ENCODE measurements at regions not wholly inside any gene's neighbourhood (a gene's known extent, or its start where the extent isn't known, plus 50 kb on each side); places are given as distances from the start of the nearest gene placed in this dataset.

- no peak for DNase-seq (ENCODE audit: low read depth, low spot score)
- H3K4me3 ChIP-seq (ENCODE audit: low read depth, low read length) = no peak overlapping the region
- no peak for TF ChIP-seq CTCF (IDR thresholded peaks at IDR 0.05; ENCODE audit: insufficient read depth, low read length, missing control alignments)
- ChIA-PET CTCF (no interaction called here), POLR2A (no interaction called here)
These were observed 232.5 kb upstream of the IGFBP3 start for GRCh38 chr7:46153583-46153950.

GRCh38 chr7:46152696-46153095 is 231.6 kb upstream of the IGFBP3 start:
- H3K4me3 ChIP-seq (ENCODE audit: low read depth, low read length) = no peak overlapping the region
- DNase-seq (ENCODE audit: low read depth, low spot score) = no peak
- POLR2A ChIA-PET = no interaction called here
- TF ChIP-seq CTCF (IDR thresholded peaks at IDR 0.05; ENCODE audit: insufficient read depth, low read length, missing control alignments) = no peak
- CTCF ChIA-PET = interaction anchor here (0.7 to 1.1 kb wide), 2 partner anchors 9 to 10 kb away, joined by 3 read pairs; no protein-coding TSS in a partner anchor

GRCh38 chr7:46150721-46151120 is 229.6 kb upstream of the IGFBP3 start:
- ChIA-PET CTCF (interaction anchor here (1.4 kb wide), 1 partner anchor 228 kb away, joined by 12 read pairs; the partner anchor contains the start of gene IGFBP3), POLR2A (no interaction called here)
- no peak for TF ChIP-seq CTCF (IDR thresholded peaks at IDR 0.05; ENCODE audit: insufficient read depth, low read length, missing control alignments)
- DNase-seq (ENCODE audit: low read depth, low spot score) = no peak
- no peak overlapping the region for H3K4me3 ChIP-seq (ENCODE audit: low read depth, low read length)

- no peak overlapping the region for H3K4me3 ChIP-seq (ENCODE audit: low read depth, low read length)
- no peak for TF ChIP-seq CTCF (IDR thresholded peaks at IDR 0.05; ENCODE audit: insufficient read depth, low read length, missing control alignments)
- DNase-seq (ENCODE audit: low read depth, low spot score) = no peak
- ChIA-PET POLR2A (no interaction called here), CTCF (interaction anchor here (1.4 kb wide), 1 partner anchor 228 kb away, joined by 12 read pairs; the partner anchor contains the start of gene IGFBP3)
These were observed 229.1 kb upstream of the IGFBP3 start for GRCh38 chr7:46150202-46150601.

- CTCF ChIA-PET = interaction anchor here (0.8 to 3.0 kb wide), 3 partner anchors 8 to 225 kb away, joined by 3 to 19 read pairs (median 4); partner anchors contain the start of gene IGFBP3
- POLR2A ChIA-PET = no interaction called here
- no peak for TF ChIP-seq CTCF (IDR thresholded peaks at IDR 0.05; ENCODE audit: insufficient read depth, low read length, missing control alignments)
These were observed 226.8 kb upstream of the IGFBP3 start for GRCh38 chr7:46147871-46148270.

GRCh38 chr7:46146454-46147255 is 225.6 kb upstream of the IGFBP3 start:
- ChIA-PET POLR2A (interaction anchor here (1.1 kb wide), 1 partner anchor 8 kb away, joined by 3 read pairs; no protein-coding TSS in a partner anchor), CTCF (interaction anchor here (1.2 to 3.0 kb wide), 2 partner anchors 44 to 224 kb away, joined by 3 to 19 read pairs; partner anchors contain the start of gene IGFBP3)

More at GRCh38 chr7:46147871-46148270, 226.8 kb upstream of the IGFBP3 start:
- H3K4me3 ChIP-seq (ENCODE audit: low read depth, low read length) = no peak overlapping the region
- DNase-seq (ENCODE audit: low read depth, low spot score) = no peak

More at GRCh38 chr7:46146454-46147255, 225.6 kb upstream of the IGFBP3 start:
- TF ChIP-seq CTCF (IDR thresholded peaks at IDR 0.05; ENCODE audit: insufficient read depth, low read length, missing control alignments) = no peak
- H3K4me3 ChIP-seq (ENCODE audit: low read depth, low read length) = no peak overlapping the region
- peak; percentile 49 for DNase-seq (ENCODE audit: low read depth, low spot score)

Data from AG04449 (cell line).